ENCODE measurements at regions not wholly inside any gene's neighbourhood (a gene's known extent, or its start where the extent isn't known, plus 50 kb on each side); places are given as distances from the start of the nearest gene placed in this dataset.

DNA sequence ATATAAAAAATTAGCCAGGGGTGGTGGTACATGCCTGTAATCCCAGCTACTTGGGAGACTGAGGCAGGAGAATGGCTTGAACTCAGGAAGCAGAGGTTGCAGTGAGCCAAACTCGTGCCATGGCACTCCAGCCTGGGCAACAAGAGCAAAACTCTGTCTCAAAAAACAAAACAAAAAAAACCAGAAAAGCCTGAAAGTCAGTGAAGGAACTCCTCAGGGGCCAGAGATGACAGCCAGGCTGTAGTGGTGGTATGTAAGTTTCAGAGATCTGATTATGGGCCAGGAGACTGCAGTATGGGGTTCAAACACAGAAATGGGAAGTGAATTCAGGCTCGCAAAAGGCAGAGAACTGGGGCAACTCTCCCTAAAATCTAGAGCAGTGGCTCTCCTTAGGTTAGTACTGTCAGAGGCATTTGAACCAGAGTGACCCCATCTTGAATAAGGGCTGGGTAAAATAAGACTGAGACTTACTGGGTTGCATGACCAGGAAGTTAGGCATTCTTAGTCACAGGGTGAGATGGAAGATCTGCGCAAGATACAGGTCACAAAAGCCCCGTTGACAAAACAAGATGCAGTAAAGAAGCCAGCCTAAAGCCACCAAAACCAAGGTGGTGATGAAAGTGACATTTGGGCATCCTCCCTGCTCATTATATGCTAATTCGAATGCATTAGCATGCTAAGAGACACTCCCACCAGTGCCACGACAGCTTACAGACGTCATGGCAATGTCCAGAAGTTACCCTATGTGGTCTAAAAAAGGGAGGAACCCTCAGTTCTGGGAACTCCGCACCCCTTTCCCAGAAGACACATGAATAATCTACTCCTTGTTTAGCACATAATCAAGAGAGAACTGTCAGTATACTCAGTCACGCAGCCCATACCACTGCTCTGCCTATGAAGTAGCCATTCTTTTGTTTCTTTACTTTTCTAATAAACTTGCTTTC is 120.2 kb upstream of the XYLT1 start:
- no peaks in the 10 kb centered on the region for H3K27me3 ChIP-seq (ENCODE audit: control insufficient read depth, insufficient read depth, low read length)
- WGBS (ENCODE audit: insufficient coverage, insufficient read length) = no CpG with 5 or more reads among the region's 9 CpGs

DNA sequence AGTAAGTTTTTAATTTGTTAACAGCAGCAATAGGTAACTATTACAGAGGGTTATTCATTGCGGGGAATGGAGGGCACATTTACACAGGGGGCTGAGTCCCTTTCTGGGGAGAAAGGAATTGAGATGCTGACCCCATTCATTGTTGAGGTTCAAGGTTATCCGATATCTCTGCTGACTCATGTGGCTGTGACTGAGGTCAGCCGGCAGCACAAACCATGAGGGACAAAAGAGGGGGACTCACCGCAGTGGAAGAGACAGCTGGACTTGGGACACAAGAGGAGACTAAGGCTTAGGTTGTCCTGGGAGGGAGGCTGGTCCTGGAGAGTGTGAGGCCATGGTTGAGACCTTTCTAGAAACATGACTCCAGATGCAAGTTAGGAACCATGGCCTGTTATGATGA is 119.1 kb upstream of the XYLT1 start:
- no peaks in the 10 kb centered on the region for H3K9me3 ChIP-seq (ENCODE audit: control insufficient read depth, insufficient read depth, low read length)
- no peaks in the 10 kb centered on the region for H3K36me3 ChIP-seq (ENCODE audit: control insufficient read depth, insufficient read depth, low read length)
- H3K27me3 ChIP-seq (ENCODE audit: control insufficient read depth, insufficient read depth, low read length) = no peaks in the 10 kb centered on the region
- H3K4me3 ChIP-seq (ENCODE audit: low read length) = no peak overlapping the region
- no CpG with 5 or more reads among the region's 4 CpGs for WGBS (ENCODE audit: insufficient coverage, insufficient read length)
- no peaks in the 10 kb centered on the region for H3K4me1 ChIP-seq (ENCODE audit: control insufficient read depth, insufficient read depth, low read length)
- no peak for DNase-seq (ENCODE audit: low read depth, low spot score)
- no peak overlapping the region for H3K27ac ChIP-seq (ENCODE audit: low read length)

More for the DNA sequence above, 120.2 kb upstream of the XYLT1 start:
- Histone ChIP-seq H3K27ac (ENCODE audit: low read length) (no peak overlapping the region), H3K36me3 (ENCODE audit: control insufficient read depth, insufficient read depth, low read length) (no peaks in the 10 kb centered on the region), H3K9me3 (ENCODE audit: control insufficient read depth, insufficient read depth, low read length) (no peaks in the 10 kb centered on the region), H3K4me3 (ENCODE audit: low read length) (no peak overlapping the region), H3K4me1 (ENCODE audit: control insufficient read depth, insufficient read depth, low read length) (no peaks in the 10 kb centered on the region)
- no peak for DNase-seq (ENCODE audit: low read depth, low spot score)

DNA sequence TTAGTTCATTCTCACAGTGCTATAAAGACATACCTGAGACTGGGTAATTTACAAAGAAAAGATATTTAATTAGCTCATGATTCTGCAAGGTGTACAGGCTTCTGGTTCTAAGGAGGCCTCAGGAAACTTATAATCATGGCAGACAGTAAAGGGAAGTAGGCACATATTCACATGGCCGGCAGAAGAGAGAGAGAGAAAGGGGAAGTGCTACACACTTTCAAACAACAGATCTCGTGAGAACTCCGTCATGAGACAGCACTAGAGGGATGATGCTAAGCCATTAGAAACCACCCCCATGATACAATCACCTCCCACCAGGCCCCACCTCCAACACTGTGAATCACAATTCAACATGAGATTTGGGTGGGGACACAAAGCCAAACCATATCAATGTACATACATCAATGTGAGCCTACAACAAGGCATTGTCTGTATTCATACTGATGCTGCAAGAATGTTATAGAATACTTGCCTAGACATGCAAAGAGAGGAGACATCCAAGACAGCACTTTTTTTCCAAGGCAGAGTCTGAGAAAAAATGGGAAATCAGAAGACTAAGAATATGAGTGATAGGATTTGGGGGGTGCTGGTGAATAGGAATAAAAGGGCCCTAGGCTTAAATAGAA is 114.8 kb upstream of the XYLT1 start:
- H3K4me3 ChIP-seq (ENCODE audit: low read length) = no peak overlapping the region
- no peaks in the 10 kb centered on the region for H3K9me3 ChIP-seq (ENCODE audit: control insufficient read depth, insufficient read depth, low read length)
- H3K27me3 ChIP-seq (ENCODE audit: control insufficient read depth, insufficient read depth, low read length) = no peaks in the 10 kb centered on the region
- H3K36me3 ChIP-seq (ENCODE audit: control insufficient read depth, insufficient read depth, low read length) = no peaks in the 10 kb centered on the region
- H3K27ac ChIP-seq (ENCODE audit: low read length) = no peak overlapping the region
- no peak for DNase-seq (ENCODE audit: low read depth, low spot score)
- no peaks in the 10 kb centered on the region for H3K4me1 ChIP-seq (ENCODE audit: control insufficient read depth, insufficient read depth, low read length)
- no CpG with 5 or more reads among the region's 3 CpGs for WGBS (ENCODE audit: insufficient coverage, insufficient read length)

DNA sequence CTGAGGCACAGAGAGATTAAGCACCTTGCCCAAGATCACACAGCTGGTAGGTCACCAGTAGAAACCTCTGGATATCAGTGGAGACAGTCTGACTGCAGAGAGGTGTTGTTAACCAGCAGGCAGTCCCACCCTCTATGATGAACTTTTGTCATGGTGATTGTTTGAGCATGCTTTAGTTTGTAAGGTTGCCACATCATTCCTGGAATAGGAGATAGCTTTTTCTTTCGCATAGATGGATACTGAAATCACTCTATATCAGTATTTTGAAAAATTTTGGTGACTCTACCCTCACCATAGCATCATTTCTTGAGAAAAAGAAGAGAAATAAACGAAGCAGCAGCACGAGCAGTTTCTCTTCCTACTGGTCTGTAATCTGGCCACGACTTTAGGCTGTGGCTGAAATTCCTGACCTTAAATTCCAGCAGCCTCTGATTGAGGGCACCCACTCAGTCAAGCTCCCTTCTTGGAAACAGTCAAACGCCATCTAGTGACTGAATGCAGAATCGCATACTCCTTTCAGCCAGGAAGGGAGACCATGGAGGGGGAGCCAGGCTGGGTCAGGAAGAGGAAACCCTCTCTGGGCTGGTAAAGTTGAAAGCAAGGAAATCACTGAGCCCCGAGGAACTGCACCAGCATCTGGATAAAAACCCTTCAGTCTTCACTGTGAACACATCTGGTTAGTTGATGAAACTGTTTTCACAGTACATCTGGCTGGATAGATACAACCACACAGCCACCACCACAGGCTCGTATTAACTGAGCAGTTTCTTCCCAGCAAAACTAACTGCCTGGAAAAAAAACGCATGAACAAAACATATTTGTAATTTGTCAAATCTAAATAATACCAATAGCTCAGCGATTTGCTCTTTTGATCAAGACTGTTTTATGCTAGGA is 108.5 kb upstream of the XYLT1 start:
- no peaks in the 10 kb centered on the region for H3K9me3 ChIP-seq (ENCODE audit: control insufficient read depth, insufficient read depth, low read length)
- H3K4me3 ChIP-seq (ENCODE audit: low read length) = no peak overlapping the region
- peak; percentile 96 for DNase-seq (ENCODE audit: low read depth, low spot score)
- WGBS (ENCODE audit: insufficient coverage, insufficient read length) = no CpG with 5 or more reads among the region's 10 CpGs
- H3K36me3 ChIP-seq (ENCODE audit: control insufficient read depth, insufficient read depth, low read length) = no peaks in the 10 kb centered on the region
- 0 out of 2 replicates have a peak, but pooled peaks cover 1% of the 10 kb centered on the region for H3K4me1 ChIP-seq (ENCODE audit: control insufficient read depth, insufficient read depth, low read length)
- H3K27ac ChIP-seq (ENCODE audit: low read length) = no peak overlapping the region
- no peaks in the 10 kb centered on the region; the same call in 1 of the 2 replicates for H3K27me3 ChIP-seq (ENCODE audit: control insufficient read depth, insufficient read depth, low read length)

DNA sequence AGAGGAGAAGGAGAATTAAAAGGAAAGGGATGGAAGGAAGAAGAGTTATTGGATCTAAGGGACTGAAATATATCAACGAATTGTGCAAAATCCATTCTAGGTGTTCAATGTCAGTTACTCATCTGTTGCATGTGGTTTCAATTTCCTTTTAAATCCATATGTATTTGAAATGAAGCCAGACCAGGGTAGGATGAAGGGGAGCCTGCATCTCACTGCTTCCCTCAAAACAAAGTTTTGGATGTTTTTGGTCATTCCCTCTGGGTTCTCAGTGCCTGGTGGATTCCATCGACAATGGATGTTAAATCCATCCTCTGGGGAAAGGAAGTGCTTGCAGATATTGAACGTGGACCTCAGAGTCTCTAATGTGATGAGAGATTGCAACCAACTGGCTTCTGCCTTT is 103.5 kb upstream of the XYLT1 start:
- 100% methylated on average over 1 of the region's 3 CpGs for WGBS (ENCODE audit: insufficient coverage, insufficient read length)
- Histone ChIP-seq H3K9me3 (ENCODE audit: control insufficient read depth, insufficient read depth, low read length) (no peaks in the 10 kb centered on the region), H3K4me3 (ENCODE audit: low read length) (no peak overlapping the region), H3K36me3 (ENCODE audit: control insufficient read depth, insufficient read depth, low read length) (no peaks in the 10 kb centered on the region), H3K27ac (ENCODE audit: low read length) (no peak overlapping the region), H3K4me1 (ENCODE audit: control insufficient read depth, insufficient read depth, low read length) (no peaks in the 10 kb centered on the region), H3K27me3 (ENCODE audit: control insufficient read depth, insufficient read depth, low read length) (no peaks in the 10 kb centered on the region; the same call in 1 of the 2 replicates)
- no peak for DNase-seq (ENCODE audit: low read depth, low spot score)

DNA sequence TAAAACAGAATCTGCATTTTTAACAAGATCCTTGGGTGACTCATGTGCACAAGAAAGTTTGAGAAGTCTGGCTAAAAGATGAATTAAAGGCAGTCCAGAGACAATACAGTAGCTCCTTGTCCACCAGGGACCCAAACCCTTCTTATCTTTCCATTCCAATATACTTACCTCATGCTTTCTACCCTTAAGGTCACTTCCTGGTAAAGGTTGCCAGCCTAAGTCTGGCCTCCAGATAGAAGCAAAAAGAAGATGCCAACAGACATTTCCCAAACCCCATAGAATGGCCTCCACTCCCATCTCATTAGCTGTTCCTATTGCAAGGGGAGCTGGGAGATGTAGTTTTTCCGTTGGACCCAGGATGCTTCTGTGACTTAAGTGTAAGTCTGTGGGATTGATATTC is 101.4 kb upstream of the XYLT1 start:
- no peaks in the 10 kb centered on the region for H3K4me1 ChIP-seq (ENCODE audit: control insufficient read depth, insufficient read depth, low read length)
- no peaks in the 10 kb centered on the region for H3K27me3 ChIP-seq (ENCODE audit: control insufficient read depth, insufficient read depth, low read length)
- H3K36me3 ChIP-seq (ENCODE audit: control insufficient read depth, insufficient read depth, low read length) = no peaks in the 10 kb centered on the region
- DNase-seq (ENCODE audit: low read depth, low spot score) = no peak
- no peaks in the 10 kb centered on the region for H3K9me3 ChIP-seq (ENCODE audit: control insufficient read depth, insufficient read depth, low read length)
- WGBS (ENCODE audit: insufficient coverage, insufficient read length) = no CpG with 5 or more reads among the region's 1 CpG
- no peak overlapping the region for H3K4me3 ChIP-seq (ENCODE audit: low read length)
- H3K27ac ChIP-seq (ENCODE audit: low read length) = no peak overlapping the region

DNA sequence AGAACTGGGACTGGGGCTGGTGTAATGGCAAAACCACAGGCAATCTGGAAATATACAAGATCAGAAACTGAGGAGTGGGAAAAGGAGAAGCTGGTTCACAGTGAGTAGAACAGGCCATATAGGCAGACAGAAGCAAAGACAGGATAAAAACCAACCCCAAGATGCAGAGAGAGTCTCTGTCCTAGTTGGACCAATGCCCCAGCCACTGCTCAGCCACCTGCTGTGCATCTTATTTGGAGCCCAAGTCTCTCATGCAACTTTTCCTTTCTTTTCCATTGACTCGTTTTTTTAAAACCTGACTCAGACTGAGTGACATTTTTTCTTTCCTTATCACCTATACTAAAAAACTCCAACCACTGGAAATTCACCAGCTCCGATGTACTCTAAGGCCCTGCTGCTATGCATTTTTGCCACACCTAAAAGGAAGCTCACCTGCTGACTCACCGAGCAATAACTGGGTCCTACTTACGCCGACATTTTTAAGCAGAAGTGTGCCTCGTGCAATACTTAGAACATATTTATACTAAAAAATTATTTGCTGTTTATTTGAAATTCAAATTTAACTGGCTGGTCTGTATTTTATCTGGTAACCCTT is 100.8 kb upstream of the XYLT1 start:
- no peaks in the 10 kb centered on the region for H3K36me3 ChIP-seq (ENCODE audit: control insufficient read depth, insufficient read depth, low read length)
- H3K4me3 ChIP-seq (ENCODE audit: low read length) = no peak overlapping the region
- no peak for DNase-seq (ENCODE audit: low read depth, low spot score)
- H3K27ac ChIP-seq (ENCODE audit: low read length) = no peak overlapping the region
- no peaks in the 10 kb centered on the region for H3K4me1 ChIP-seq (ENCODE audit: control insufficient read depth, insufficient read depth, low read length)
- WGBS (ENCODE audit: insufficient coverage, insufficient read length) = no CpG with 5 or more reads among the region's 6 CpGs
- no peaks in the 10 kb centered on the region for H3K27me3 ChIP-seq (ENCODE audit: control insufficient read depth, insufficient read depth, low read length)
- H3K9me3 ChIP-seq (ENCODE audit: control insufficient read depth, insufficient read depth, low read length) = no peaks in the 10 kb centered on the region

DNA sequence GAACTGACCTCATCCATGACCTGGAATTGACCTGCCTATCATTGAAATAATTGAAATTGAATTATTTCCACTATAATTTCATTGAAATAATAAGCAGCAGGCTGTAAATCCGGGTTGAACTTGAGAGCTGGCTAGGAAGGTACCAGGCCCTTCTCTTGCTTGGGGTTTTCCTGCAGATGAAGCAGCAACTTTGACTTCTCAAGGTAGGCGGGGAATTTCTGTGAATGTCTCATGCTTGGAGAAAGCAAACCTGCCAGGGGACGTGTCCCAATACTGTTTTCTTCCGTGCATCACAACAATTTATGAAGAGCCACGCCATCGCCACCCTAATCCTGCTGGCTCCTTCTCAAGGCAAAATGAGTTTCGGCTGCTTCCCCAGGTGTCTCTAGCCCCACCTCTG is 97.5 kb upstream of the XYLT1 start:
- DNase-seq (ENCODE audit: low read depth, low spot score) = no peak
- H3K36me3 ChIP-seq (ENCODE audit: control insufficient read depth, insufficient read depth, low read length) = no peaks in the 10 kb centered on the region
- no CpG with 5 or more reads among the region's 7 CpGs for WGBS (ENCODE audit: insufficient coverage, insufficient read length)
- no peaks in the 10 kb centered on the region for H3K4me1 ChIP-seq (ENCODE audit: control insufficient read depth, insufficient read depth, low read length)
- no peaks in the 10 kb centered on the region for H3K27me3 ChIP-seq (ENCODE audit: control insufficient read depth, insufficient read depth, low read length)
- H3K4me3 ChIP-seq (ENCODE audit: low read length) = no peak overlapping the region
- no peaks in the 10 kb centered on the region for H3K9me3 ChIP-seq (ENCODE audit: control insufficient read depth, insufficient read depth, low read length)
- H3K27ac ChIP-seq (ENCODE audit: low read length) = no peak overlapping the region

DNA sequence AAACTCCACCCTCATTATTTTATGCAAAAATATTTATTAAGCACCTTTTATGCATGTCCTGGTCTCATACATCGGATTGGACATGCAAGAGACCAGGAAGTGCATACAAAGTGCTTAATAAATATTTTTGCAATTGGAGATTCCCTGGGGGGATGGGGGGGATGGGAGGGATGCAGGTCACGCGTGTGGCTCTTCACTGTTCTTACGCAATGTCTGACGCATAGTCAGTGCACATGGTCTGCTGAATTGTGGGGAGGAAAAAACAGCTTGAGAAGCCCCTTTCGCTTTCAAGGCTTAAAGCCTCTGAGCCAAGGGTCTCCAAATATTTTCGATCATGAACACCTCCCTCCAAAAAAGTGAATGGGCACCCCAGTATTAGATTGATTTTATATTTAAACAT is 96.7 kb upstream of the XYLT1 start:
- Histone ChIP-seq H3K4me1 (ENCODE audit: control insufficient read depth, insufficient read depth, low read length) (no peaks in the 10 kb centered on the region), H3K36me3 (ENCODE audit: control insufficient read depth, insufficient read depth, low read length) (no peaks in the 10 kb centered on the region), H3K9me3 (ENCODE audit: control insufficient read depth, insufficient read depth, low read length) (no peaks in the 10 kb centered on the region), H3K27me3 (ENCODE audit: control insufficient read depth, insufficient read depth, low read length) (no peaks in the 10 kb centered on the region), H3K4me3 (ENCODE audit: low read length) (no peak overlapping the region), H3K27ac (ENCODE audit: low read length) (no peak overlapping the region)
- DNase-seq (ENCODE audit: low read depth, low spot score) = no peak
- WGBS (ENCODE audit: insufficient coverage, insufficient read length) = no CpG with 5 or more reads among the region's 7 CpGs
